OCI-LY3 (cell line): ENCODE measurements at regions not wholly inside any gene's neighbourhood (a gene's known extent, or its start where the extent isn't known, plus 50 kb on each side); places are given as distances from the start of the nearest gene placed in this dataset.

Source experiments
- CTCF ChIP-seq: fragments of 200-600, 300-600 bp; sonication (generic); IDR thresholded peaks from 2 replicates; pipeline ENCODE4 v1.5.1; 2014; ENCODE audit warnings: antibody characterized with exemption, low read length, low read depth
- EZH2phosphoT487 ChIP-seq: fragments of 200-600 bp; shearing (Covaris generic); IDR thresholded peaks from 2 replicates; pipeline ENCODE4 v1.6.1; 2018; ENCODE audit warnings: antibody characterized with exemption, mixed run types, low read depth

- TF ChIP-seq CTCF (no peak), EZH2phosphoT487 (no peak)
Observed at GRCh38 chr17:72507370-72507769, 386.6 kb downstream of the SOX9 start.
